KMS-11 (cell line): ENCODE measurements at regions not wholly inside any gene's neighbourhood (a gene's known extent, or its start where the extent isn't known, plus 50 kb on each side); places are given as distances from the start of the nearest gene placed in this dataset.
A peak's percentile ranks its signal among the peaks of the same experiment; 100 is the strongest.
"Not testable (repeated sequence)": the region's sequence is repeated elsewhere in the genome, so short reads cannot be mapped to it uniquely, and the experiment has no call there.

Source experiments
- H2AFZ ChIP-seq: fragments of 200-600 bp; sonication (generic); 2 replicates; pipeline ENCODE4 v1.6.1; 2016; ENCODE audit warnings: antibody characterized with exemption, mixed run types, low read depth
- H3K27ac ChIP-seq: fragments of 200-600 bp; sonication (generic); 2 replicates; pipeline ENCODE4 v1.6.1; 2016; ENCODE audit warnings: mild to moderate bottlenecking, mixed run types
- H3K27me3 ChIP-seq: fragments of 200-600 bp; sonication (generic); 2 replicates; pipeline ENCODE4 v1.6.1; 2017; ENCODE audit warnings: mild to moderate bottlenecking, low read depth, mixed run types, moderate library complexity; ENCODE audit not compliant: insufficient read depth
- H3K36me3 ChIP-seq: fragments of 200-600 bp; sonication (generic); 2 replicates; pipeline ENCODE4 v1.6.1; 2017; ENCODE audit warnings: mild to moderate bottlenecking, mixed run types; ENCODE audit not compliant: insufficient read depth
- H3K4me1 ChIP-seq: fragments of 200-600 bp; sonication (generic); 2 replicates; pipeline ENCODE4 v1.6.1; 2016; ENCODE audit warnings: mild to moderate bottlenecking, low read depth, mixed run types; ENCODE audit not compliant: poor library complexity, severe bottlenecking
- H3K4me2 ChIP-seq: fragments of 200-600 bp; sonication (generic); 2 replicates; pipeline ENCODE4 v1.7.0; 2016; ENCODE audit warnings: mild to moderate bottlenecking, mixed run types
- H3K4me3 ChIP-seq: fragments of 200-600 bp; sonication (generic); IDR thresholded peaks from 2 replicates; pipeline ENCODE4 v1.6.1; 2017; ENCODE audit warnings: low read depth, low read length, mixed read lengths; ENCODE audit not compliant: insufficient read depth
- H3K79me2 ChIP-seq: fragments of 200-600 bp; sonication (generic); 2 replicates; pipeline ENCODE4 v1.6.1; 2016; ENCODE audit warnings: low read depth, mixed run types; ENCODE audit not compliant: insufficient read depth
- H3K9ac ChIP-seq: fragments of 200-600 bp; sonication (generic); 2 replicates; pipeline ENCODE4 v1.6.1; 2016; ENCODE audit warnings: mild to moderate bottlenecking, mixed run types
- H4K20me1 ChIP-seq: fragments of 200-600 bp; sonication (generic); 2 replicates; pipeline ENCODE4 v1.6.1; 2016; ENCODE audit warnings: mild to moderate bottlenecking, mixed run types; ENCODE audit not compliant: insufficient read depth
- CTCF ChIP-seq: fragments of 200-600 bp; sonication (generic); conservative IDR thresholded peaks from 2 replicates; pipeline ENCODE4 v1.6.1; 2017; ENCODE audit warnings: low read depth, mild to moderate bottlenecking, antibody characterized with exemption, low read length, moderate library complexity, mixed read lengths

- H3K36me3 ChIP-seq, H3K9ac ChIP-seq, H3K4me1 ChIP-seq, H2AFZ ChIP-seq, H3K27ac ChIP-seq, H3K4me3 ChIP-seq, H3K79me2 ChIP-seq, H4K20me1 ChIP-seq, H3K4me2 ChIP-seq: not testable (repeated sequence)
- H3K27me3 ChIP-seq, result peaks cover 11% of the 10 kb centered on the region; the same call in 1 of the 2 replicates
- TF ChIP-seq CTCF, result peak; percentile 22; the same call in 1 of the 2 replicates
Measured at GRCh38 chr15:77900331-77900963, 177.1 kb downstream of the TBC1D2B start.

- not testable (repeated sequence) for H3K4me1 ChIP-seq, H3K4me3 ChIP-seq, H3K36me3 ChIP-seq, H3K27ac ChIP-seq, H4K20me1 ChIP-seq, H3K4me2 ChIP-seq, H3K9ac ChIP-seq, H3K79me2 ChIP-seq, H2AFZ ChIP-seq
- peaks cover 11% of the 10 kb centered on the region; the same call in 1 of the 2 replicates for H3K27me3 ChIP-seq
- 0 out of 2 replicates have a peak, but pooled peaks have one; percentile 1 for TF ChIP-seq CTCF
Measured at GRCh38 chr15:77899776-77900175, 177.7 kb downstream of the TBC1D2B start.

DNA sequence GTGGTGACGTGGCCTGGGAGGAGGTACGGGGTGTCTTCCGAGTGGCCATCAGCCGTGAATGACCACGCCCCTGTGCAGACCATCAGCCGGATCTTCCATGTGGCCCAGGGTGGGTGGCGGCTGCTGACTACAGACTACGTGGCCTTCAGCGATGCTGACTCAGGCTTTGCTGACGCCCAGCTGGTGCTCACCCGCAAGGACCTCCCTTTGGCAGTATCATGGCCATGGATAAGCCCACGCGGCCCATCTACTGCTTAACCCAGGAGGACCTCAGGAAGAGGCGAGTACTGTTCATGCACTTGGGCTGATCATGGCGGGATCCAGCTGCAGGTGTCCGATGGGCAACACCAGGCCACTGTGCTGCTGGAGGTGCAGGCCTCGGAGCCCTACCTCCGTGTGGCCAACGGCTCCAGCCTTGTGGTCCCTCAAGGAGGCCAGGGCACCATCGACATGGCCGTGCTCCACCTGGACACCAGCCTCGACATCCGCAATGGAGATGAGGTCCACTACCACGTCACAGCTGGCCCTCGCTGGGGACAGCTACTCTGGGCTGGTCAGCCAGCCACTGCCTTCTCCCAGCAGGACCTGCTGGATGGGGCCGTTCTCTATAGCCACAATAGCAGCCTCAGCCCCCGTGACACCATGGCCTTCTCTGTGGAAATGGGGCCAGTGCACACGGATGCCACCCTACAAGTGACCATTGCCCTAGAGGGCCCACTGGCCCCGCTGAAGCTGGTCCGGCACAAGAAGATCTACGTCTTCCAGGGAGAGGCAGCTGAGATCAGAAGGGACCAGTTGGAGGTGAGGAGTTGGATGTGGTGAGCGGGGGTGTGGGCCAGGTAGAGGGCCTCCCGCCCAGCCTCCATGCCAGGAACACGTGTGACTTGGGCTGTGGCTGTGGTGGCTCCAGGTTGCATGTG, 178.4 kb downstream of the TBC1D2B start:
- peaks cover 14% of the 10 kb centered on the region; the same call in 1 of the 2 replicates for H3K27me3 ChIP-seq
- H3K4me3 ChIP-seq, result no peak overlapping the region
- no peak overlapping the region for H3K27ac ChIP-seq
- H3K4me2 ChIP-seq, result no peak overlapping the region
- H3K79me2 ChIP-seq, result no peaks in the 10 kb centered on the region
- no peak overlapping the region for H2AFZ ChIP-seq
- no peaks in the 10 kb centered on the region for H4K20me1 ChIP-seq
- TF ChIP-seq CTCF, result no peak
- no peaks in the 10 kb centered on the region for H3K4me1 ChIP-seq
- H3K36me3 ChIP-seq, result no peaks in the 10 kb centered on the region
- no peak overlapping the region for H3K9ac ChIP-seq

GRCh38 chr15:77897896-77898406, 179.6 kb downstream of the TBC1D2B start:
- H3K4me1 ChIP-seq, result no peaks in the 10 kb centered on the region
- no peaks in the 10 kb centered on the region for H3K36me3 ChIP-seq
- no peak overlapping the region for H3K9ac ChIP-seq
- no peak overlapping the region for H3K4me2 ChIP-seq
- H4K20me1 ChIP-seq, result no peaks in the 10 kb centered on the region
- H3K27me3 ChIP-seq, result peaks cover 14% of the 10 kb centered on the region; the same call in 1 of the 2 replicates
- H3K79me2 ChIP-seq, result no peaks in the 10 kb centered on the region
- no peak overlapping the region for H2AFZ ChIP-seq
- no peak overlapping the region for H3K4me3 ChIP-seq
- no peak for TF ChIP-seq CTCF
- no peak overlapping the region for H3K27ac ChIP-seq

DNA sequence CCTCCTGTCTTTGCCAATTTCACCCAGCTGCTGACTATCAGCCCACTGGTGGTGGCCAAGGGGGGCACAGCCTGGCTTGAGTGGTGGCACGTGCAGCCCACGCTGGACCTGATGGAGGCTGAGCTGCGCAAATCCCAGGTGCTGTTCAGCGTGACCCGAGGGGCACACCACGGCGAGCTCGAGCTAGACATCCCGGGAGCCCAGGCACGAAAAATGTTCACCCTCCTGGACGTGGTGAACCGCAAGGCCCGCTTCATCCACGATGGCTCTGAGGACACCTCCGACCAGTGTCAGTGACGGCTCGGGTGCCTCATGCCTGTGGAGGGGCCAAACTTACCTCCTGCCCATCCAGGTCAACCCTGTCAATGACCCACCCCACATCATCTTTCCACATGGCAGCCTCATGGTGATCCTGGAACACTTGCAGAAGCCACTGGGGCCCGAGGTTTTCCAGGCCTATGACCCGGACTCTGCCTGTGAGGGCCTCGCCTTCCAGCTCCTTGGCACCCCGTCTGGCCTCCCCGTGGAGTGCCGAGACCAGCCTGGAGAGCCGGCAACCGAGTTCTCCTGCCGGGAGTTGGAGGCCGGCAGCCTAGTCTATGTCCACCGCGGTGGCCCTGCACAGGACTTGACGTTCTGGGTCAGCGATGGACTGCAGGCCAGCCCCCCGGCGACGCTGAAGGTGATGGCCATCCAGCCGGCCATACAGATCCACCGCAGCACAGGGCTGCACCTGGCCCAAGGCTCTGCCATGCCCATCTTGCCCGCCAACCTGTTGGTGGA, 180.2 kb downstream of the TBC1D2B start:
- H4K20me1 ChIP-seq, H3K4me3 ChIP-seq, H3K9ac ChIP-seq, H3K27ac ChIP-seq, H3K79me2 ChIP-seq, H3K4me2 ChIP-seq, H3K36me3 ChIP-seq, H3K4me1 ChIP-seq, H2AFZ ChIP-seq: not testable (repeated sequence)
- peaks cover 14% of the 10 kb centered on the region; the same call in 1 of the 2 replicates for H3K27me3 ChIP-seq
